ENCODE measurements at regions not wholly inside any gene's neighbourhood (a gene's known extent, or its start where the extent isn't known, plus 50 kb on each side); places are given as distances from the start of the nearest gene placed in this dataset.

DNA sequence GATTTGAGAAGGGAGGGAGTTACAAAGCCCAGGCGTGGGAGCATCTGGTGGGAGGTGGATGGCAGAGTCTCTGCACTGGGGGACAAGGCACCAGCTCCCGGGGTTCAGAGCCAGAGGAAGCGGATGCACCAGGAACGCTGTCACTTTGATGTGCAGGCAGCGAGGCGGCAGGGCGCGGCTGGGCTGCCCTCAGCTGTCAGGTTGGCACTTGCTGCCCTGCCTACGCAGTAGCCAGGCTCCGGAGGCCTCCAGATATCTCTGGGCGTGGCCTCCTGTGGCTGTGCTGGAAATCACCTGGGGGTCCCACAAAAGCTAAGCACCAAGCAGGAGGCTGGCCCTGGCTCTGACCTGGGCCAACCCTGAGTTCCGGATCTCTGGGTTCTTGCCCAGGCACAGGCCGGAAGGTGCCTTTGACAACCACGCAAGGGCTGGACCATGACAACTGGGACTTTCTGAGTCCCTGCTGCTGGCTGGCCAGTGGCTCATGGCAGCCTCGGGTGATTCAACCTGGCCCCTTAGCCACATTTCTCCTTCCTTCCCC, 62.1 kb upstream of the MAP1LC3B2 start:
- no peak for ATAC-seq (replicated peaks)
- H3K4me1 Mint-ChIP-seq, result peaks cover 4% of the 10 kb centered on the region

DNA sequence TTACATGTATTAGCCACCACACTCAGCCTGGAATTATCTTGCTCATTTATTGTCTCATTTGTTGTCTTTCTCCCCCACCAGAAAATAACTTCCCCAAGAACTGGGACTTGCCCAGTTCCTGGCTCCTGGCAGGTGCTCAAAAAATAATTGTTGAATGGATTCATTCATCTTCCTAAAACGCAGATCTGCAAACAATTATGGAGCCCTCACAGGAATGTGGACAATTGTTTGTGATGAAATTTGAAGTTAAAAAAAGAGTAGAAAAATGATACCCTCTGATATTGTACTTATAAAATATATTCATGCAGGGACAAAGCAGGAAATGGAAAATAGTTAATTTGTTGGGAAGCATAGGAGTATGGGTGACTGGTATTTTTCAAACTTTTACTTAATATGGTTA, 60.7 kb upstream of the MAP1LC3B2 start:
- H3K9me3 Mint-ChIP-seq, result peaks cover 3% of the 10 kb centered on the region
- H3K36me3 Mint-ChIP-seq (ENCODE audit: low read depth), result no peaks in the 10 kb centered on the region
- H3K4me1 Mint-ChIP-seq, result peaks cover 4% of the 10 kb centered on the region
- H3K27ac Mint-ChIP-seq, result no peak overlapping the region
- no peak for ATAC-seq (replicated peaks)
- H3K4me3 Mint-ChIP-seq, result no peak overlapping the region
- H3K27me3 Mint-ChIP-seq, result no peaks in the 10 kb centered on the region

More for the DNA sequence above, 62.1 kb upstream of the MAP1LC3B2 start:
- peaks cover 6% of the 10 kb centered on the region for H3K9me3 Mint-ChIP-seq
- no peaks in the 10 kb centered on the region for H3K36me3 Mint-ChIP-seq (ENCODE audit: low read depth)
- no peak overlapping the region for H3K27ac Mint-ChIP-seq
- H3K27me3 Mint-ChIP-seq, result no peaks in the 10 kb centered on the region
- no peak overlapping the region for H3K4me3 Mint-ChIP-seq

DNA sequence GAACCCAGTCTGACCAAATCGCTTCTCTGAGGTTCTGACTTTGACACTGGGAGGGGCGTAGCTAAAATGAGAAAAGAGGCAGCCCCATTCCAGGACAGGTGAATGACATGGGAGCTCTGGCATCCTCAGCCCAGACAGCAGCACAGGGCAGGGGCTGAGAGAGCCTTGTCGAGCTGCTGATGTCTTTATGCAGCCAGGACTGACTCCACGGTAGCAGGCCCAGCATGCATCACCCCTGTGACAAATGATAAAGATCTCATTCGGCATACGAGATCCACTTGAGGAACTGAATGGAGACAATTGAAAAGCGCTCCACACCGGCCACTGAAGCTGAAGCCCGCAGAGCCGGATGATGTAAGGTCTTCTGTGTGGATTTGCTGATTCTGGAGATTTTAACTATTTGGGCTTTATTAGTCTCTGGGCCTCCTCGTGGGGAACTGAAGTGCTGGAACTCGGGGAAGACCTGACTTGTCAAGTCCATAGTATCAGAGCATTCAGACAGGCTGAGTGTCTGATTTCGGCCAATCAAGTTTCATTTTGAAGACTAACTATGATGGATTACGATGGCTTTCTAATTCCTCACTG, 56.9 kb upstream of the MAP1LC3B2 start:
- no peak overlapping the region for H3K27ac Mint-ChIP-seq
- H3K27me3 Mint-ChIP-seq, result peaks cover 4% of the 10 kb centered on the region
- H3K9me3 Mint-ChIP-seq, result no peaks in the 10 kb centered on the region
- H3K4me1 Mint-ChIP-seq, result no peaks in the 10 kb centered on the region
- no peak for ATAC-seq (replicated peaks)
- H3K36me3 Mint-ChIP-seq (ENCODE audit: low read depth), result no peaks in the 10 kb centered on the region
- H3K4me3 Mint-ChIP-seq, result no peak overlapping the region

DNA sequence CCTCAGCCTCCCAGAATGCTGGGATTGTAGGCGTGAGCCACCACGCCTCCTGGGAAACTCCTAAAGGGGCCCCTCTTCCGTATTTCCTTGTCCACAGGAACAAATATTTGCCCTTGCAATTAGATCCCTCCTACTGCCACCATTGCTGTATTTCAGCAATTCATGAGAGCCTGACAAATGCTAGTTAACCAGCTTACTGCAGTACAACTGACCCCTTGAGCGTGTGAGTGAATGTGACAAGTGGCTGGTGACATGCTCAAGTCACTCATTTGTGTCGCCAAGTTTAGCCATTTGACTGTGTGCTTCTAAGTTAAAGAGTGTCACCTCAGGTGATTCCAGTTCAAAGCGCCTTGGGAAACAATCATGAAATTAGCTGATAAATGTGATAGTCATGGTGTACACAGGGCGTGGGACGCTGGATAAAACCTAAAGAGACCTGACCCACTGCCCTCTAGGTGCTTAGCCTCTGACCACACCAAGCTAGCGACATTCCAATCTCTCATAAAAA, 56.1 kb upstream of the MAP1LC3B2 start:
- Mint-ChIP-seq H3K27ac (no peak overlapping the region), H3K9me3 (no peaks in the 10 kb centered on the region), H3K4me1 (no peaks in the 10 kb centered on the region), H3K36me3 (ENCODE audit: low read depth) (no peaks in the 10 kb centered on the region), H3K4me3 (no peak overlapping the region), H3K27me3 (peaks cover 4% of the 10 kb centered on the region)
- no peak for ATAC-seq (replicated peaks)

GRCh38 chr12:116504438-116504837, 54.7 kb upstream of the MAP1LC3B2 start:
- Mint-ChIP-seq H3K4me1 (no peaks in the 10 kb centered on the region), H3K27ac (no peak overlapping the region), H3K9me3 (no peaks in the 10 kb centered on the region), H3K27me3 (peaks cover 4% of the 10 kb centered on the region), H3K36me3 (ENCODE audit: low read depth) (no peaks in the 10 kb centered on the region), H3K4me3 (no peak overlapping the region)
- no peak for ATAC-seq (replicated peaks)

GRCh38 chr12:116506697-116507064, 52.5 kb upstream of the MAP1LC3B2 start:
- no peaks in the 10 kb centered on the region for H3K9me3 Mint-ChIP-seq
- H3K27me3 Mint-ChIP-seq, result peaks cover 4% of the 10 kb centered on the region
- no peak overlapping the region for H3K27ac Mint-ChIP-seq
- no peaks in the 10 kb centered on the region for H3K36me3 Mint-ChIP-seq (ENCODE audit: low read depth)
- no peaks in the 10 kb centered on the region for H3K4me1 Mint-ChIP-seq
- no peak overlapping the region for H3K4me3 Mint-ChIP-seq
- no peak for ATAC-seq (replicated peaks)

DNA sequence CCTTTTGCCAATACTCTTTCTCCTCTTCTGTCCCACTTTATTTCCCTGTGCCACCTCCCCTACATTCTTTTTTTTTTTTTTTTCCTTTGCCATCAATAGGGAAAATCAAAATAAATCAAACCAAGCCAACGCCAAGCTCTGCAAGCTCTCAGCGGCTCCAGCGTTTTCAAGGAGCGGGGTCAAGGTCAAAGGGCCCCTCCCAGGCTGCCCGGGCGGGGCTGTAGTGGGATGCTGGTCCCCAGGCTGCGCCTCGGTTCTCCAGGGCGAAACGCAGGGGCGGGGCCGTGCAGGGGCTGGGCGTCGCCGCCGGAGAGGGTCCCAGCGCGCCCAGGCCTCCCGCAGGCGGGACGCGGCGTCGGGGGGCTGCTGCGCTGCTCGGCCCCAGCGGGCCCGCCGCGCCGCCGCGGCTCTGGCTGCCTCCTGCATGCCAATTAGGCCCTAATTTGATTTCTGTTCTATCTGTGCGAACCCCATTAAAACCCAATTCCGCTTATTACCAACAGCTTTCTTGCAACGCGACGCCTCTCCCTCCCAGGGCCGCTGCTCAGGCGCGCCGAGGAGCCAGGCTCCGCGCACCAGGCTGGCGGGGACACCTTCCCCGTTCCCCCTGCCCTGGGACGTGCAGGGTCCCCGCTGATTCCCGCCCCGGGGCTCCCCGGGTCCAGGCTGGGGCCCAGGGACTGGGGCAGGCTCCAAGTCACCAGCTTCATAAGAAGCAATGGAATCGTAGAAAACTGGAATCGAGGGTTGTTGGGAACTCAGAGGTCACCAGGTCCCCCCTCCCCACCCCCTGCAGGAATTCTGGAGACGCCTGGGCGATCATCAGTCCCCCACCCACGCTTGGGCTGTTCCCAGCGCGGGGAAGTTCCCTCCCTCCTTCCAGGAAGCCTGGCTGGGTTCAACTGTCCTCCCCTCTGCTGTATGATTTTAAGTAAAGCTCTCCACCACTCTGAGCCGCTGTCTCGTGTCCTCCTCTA, 50.7 kb upstream of the MAP1LC3B2 start:
- H3K27ac Mint-ChIP-seq, result no peak overlapping the region
- H3K4me3 Mint-ChIP-seq, result peak overlapping the region; percentile 28
- peak; percentile 47 for ATAC-seq (replicated peaks)
- H3K4me1 Mint-ChIP-seq, result no peaks in the 10 kb centered on the region
- no peaks in the 10 kb centered on the region for H3K9me3 Mint-ChIP-seq
- H3K36me3 Mint-ChIP-seq (ENCODE audit: low read depth), result no peaks in the 10 kb centered on the region
- peaks cover 4% of the 10 kb centered on the region for H3K27me3 Mint-ChIP-seq
